ENCODE measurements at regions not wholly inside any gene's neighbourhood (a gene's known extent, or its start where the extent isn't known, plus 50 kb on each side); places are given as distances from the start of the nearest gene placed in this dataset.

DNA sequence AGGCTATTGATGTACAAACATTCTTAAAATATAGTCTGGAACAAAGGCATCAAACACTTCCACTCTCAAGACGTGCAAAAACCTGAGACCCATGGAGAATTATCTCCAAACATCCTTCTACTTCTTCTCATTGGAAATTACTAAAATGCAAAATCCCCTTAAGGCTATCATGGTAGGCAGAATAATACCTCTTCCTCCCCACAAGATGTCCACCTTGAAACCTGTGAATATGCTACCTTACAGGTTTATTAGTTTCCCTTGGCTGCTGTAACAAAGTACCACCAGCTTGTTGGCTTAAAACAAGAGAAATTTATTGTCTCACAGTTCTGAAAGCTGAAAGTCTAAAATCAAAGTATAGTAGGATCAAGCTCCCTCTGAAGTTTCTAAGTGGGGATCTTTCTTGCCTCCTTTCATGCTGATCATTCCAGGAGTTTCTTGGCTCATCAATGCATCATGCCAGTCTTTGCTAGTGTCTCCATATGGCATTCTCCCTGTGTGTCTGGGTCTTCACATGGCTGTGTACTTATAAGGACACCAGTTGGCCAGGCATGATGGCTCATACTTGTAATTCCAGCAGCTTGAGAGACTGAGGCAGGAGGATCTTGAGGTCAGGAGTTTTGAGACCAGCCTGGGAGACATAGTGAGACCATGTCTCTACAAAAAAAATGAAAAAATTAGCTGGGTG, 163.7 kb upstream of the NCK2 start:
- Mint-ChIP-seq H3K27me3 (ENCODE audit: low read depth) (no peaks in the 10 kb centered on the region), H3K4me3 (no peak overlapping the region), H3K36me3 (ENCODE audit: low read depth) (no peaks in the 10 kb centered on the region), H3K9me3 (no peaks in the 10 kb centered on the region), H3K4me1 (ENCODE audit: low read depth) (peaks cover 42% of the 10 kb centered on the region), H3K27ac (no peak overlapping the region)
- intact Hi-C loops (cut with micrococcal nuclease) = loop anchor here (1.0 to 5.0 kb wide), 4 partner anchors 157 to 611 kb away; partner anchors contain the start of gene UXS1
- CTCF ChIA-PET = interaction anchor here (0.7 to 1.1 kb wide), 3 partner anchors 115 to 373 kb away, joined by 3 to 5 read pairs (median 4); no protein-coding TSS in a partner anchor
- no peak for DNase-seq

DNA sequence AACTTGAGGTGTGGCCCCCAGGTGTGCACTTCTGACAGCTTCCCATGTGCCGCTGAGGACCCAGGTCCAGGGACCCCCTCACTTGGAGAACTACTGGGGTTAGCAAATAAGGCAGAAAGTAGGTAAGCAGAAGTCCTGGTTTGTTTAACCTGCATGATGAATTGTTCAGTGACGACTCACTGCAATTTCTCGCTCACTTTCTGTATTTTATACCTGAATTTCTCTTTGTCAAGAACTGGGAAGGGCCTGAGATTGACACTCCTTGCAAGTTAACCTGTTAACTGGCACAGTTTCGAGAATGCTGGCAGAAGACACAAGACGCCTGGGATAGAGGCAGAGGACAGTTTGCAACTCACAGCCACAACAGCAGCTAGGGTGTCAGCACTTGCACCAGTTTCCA, 164.5 kb upstream of the NCK2 start:
- Mint-ChIP-seq H3K27ac (no peak overlapping the region), H3K4me1 (ENCODE audit: low read depth) (peaks cover 45% of the 10 kb centered on the region), H3K27me3 (ENCODE audit: low read depth) (no peaks in the 10 kb centered on the region), H3K4me3 (no peak overlapping the region), H3K36me3 (ENCODE audit: low read depth) (no peaks in the 10 kb centered on the region), H3K9me3 (no peaks in the 10 kb centered on the region)
- CTCF ChIA-PET = interaction anchor here (4.2 kb wide), 1 partner anchor 505 kb away, joined by 21 read pairs; no protein-coding TSS in a partner anchor
- intact Hi-C loops (cut with micrococcal nuclease) = loop anchor here (5.0 kb wide), 1 partner anchor 612 kb away; the partner anchor contains the start of gene UXS1
- DNase-seq = no peak

DNA sequence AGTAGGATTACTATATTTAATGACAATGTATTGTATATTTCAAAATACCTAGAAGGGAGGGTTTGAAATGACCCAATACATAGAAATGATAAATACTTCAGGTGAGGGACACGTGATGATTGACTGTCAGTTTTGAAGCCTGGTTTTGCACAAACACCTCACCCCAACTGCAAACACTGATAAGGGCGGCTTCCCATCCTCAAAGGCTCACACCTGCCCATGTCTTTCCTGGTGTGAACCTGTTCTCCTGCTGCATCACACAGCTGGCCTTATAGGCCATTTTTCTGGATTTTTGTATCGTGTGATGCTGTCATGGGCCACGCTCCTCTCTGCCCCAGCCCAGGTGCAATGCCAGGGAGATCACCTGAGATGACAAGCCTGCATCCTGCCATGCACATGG, 166.5 kb upstream of the NCK2 start:
- Mint-ChIP-seq H3K27ac (no peak overlapping the region), H3K4me1 (ENCODE audit: low read depth) (peaks cover 26% of the 10 kb centered on the region), H3K27me3 (ENCODE audit: low read depth) (no peaks in the 10 kb centered on the region), H3K9me3 (no peaks in the 10 kb centered on the region), H3K4me3 (no peak overlapping the region), H3K36me3 (ENCODE audit: low read depth) (no peaks in the 10 kb centered on the region)
- DNase-seq = no peak
- CTCF ChIA-PET = interaction anchor here (1.1 to 4.2 kb wide), 4 partner anchors 170 to 507 kb away, joined by 3 to 21 read pairs (median 4); no protein-coding TSS in a partner anchor
- intact Hi-C loops (cut with micrococcal nuclease) = loop anchor here (5.0 kb wide), 1 partner anchor 224 kb away; no protein-coding TSS in a partner anchor

DNA sequence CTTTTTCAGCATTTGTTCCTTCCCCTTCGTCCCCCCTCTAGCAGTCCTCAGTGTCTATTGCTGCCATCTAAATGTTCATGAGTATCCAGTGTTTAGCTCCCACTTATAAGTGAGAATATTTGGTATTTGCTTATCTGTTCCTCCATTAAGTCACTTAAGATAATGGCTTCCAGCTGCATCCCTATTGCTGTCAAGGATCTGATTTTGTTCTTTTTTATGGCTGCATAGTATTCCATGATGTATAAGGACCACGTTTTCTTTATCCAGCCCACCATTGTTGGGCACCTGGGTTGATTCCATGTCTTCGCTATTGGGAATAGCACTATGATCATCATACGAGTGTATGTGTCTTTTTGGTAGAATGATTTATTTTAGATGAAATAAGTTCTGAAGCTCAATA, 166.9 kb upstream of the NCK2 start:
- no peaks in the 10 kb centered on the region for H3K36me3 Mint-ChIP-seq (ENCODE audit: low read depth)
- no peak overlapping the region for H3K27ac Mint-ChIP-seq
- CTCF ChIA-PET = interaction anchor here (0.7 to 4.2 kb wide), 7 partner anchors 84 to 507 kb away, joined by 3 to 21 read pairs (median 4); no protein-coding TSS in a partner anchor
- intact Hi-C loops (cut with micrococcal nuclease) = loop anchor here (2.0 to 5.0 kb wide), 3 partner anchors 169 to 965 kb away; no protein-coding TSS in a partner anchor
- H3K9me3 Mint-ChIP-seq = no peaks in the 10 kb centered on the region
- H3K4me1 Mint-ChIP-seq (ENCODE audit: low read depth) = peaks cover 22% of the 10 kb centered on the region
- no peaks in the 10 kb centered on the region for H3K27me3 Mint-ChIP-seq (ENCODE audit: low read depth)
- no peak for DNase-seq
- H3K4me3 Mint-ChIP-seq = no peak overlapping the region

DNA sequence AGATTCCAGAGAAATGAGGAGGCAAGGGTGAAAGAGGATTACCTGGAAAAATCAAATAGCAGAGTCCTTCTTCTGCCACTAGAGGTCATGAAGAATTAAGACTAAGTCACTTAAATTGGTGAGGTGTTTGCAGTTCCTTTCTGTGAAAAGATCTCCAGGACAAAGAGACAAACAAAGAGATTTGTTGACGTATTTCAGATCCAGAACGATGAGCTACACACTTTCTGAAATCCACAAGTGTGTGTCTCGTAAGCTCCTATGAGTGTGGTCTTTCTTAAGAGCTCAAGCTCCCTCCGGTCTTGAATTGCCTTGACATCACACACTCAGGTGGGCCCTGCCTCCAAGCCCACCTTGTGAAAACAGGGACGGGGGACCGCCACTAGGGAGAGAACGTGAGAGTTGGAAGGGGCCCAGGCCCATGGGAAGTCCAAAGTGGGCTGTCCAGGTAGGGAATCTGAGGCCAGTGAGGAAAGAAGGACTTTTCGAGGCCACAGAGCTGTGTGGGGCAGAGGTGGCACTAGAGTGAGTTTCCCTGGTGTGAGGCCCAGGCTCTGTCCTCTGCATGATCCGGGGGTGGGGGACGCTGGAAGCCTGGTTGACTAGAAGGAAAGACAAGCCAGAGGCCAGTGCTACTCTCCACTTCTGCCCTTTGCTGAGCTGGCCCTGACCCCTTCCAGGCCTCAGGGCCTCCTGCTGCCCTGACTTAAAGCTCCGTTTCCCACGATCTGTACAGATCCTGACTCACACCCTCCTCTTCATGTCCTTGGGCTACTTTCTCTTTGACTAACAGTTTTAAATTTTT, 168.1 kb upstream of the NCK2 start:
- Mint-ChIP-seq H3K4me1 (ENCODE audit: low read depth) (peaks cover 16% of the 10 kb centered on the region), H3K4me3 (no peak overlapping the region), H3K27ac (peak overlapping the region; percentile 71), H3K27me3 (ENCODE audit: low read depth) (no peaks in the 10 kb centered on the region), H3K9me3 (no peaks in the 10 kb centered on the region), H3K36me3 (ENCODE audit: low read depth) (no peaks in the 10 kb centered on the region)
- CTCF ChIA-PET = interaction anchor here (0.5 to 4.2 kb wide), 36 partner anchors 11 to 1019 kb away, joined by 3 to 24 read pairs (median 3); no protein-coding TSS in a partner anchor
- no peak for DNase-seq
- intact Hi-C loops (cut with micrococcal nuclease) = loop anchor here (1.0 to 5.0 kb wide), 8 partner anchors 162 to 966 kb away; no protein-coding TSS in a partner anchor

DNA sequence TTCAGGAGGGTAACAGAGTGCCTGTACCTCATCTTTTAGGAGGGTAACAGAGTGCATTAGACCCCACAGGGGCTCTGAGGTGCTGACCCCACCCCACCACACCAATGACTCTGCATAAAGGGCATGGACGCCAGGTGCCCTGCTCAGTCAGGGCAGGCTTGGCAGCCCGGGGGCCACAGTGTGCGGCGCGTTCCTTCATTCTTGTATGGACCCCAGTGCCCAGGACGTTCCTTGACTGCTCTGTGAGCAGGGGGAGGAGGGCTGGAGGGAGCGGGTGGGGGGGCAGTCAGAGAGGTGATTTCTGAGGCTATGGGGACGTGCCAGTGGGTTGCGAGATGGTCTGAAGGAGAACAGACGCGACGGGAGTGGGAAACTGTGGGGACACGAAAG, 168.7 kb upstream of the NCK2 start:
- intact Hi-C loops (cut with micrococcal nuclease) = loop anchor here (1.0 to 5.0 kb wide), 8 partner anchors 162 to 967 kb away; no protein-coding TSS in a partner anchor
- no peaks in the 10 kb centered on the region for H3K36me3 Mint-ChIP-seq (ENCODE audit: low read depth)
- CTCF ChIA-PET = interaction anchor here (0.6 to 4.2 kb wide), 23 partner anchors 11 to 529 kb away, joined by 3 to 24 read pairs (median 3); no protein-coding TSS in a partner anchor
- H3K27me3 Mint-ChIP-seq (ENCODE audit: low read depth) = no peaks in the 10 kb centered on the region
- no peak overlapping the region for H3K4me3 Mint-ChIP-seq
- no peaks in the 10 kb centered on the region for H3K9me3 Mint-ChIP-seq
- H3K27ac Mint-ChIP-seq = peak overlapping the region; percentile 71
- DNase-seq = no peak
- H3K4me1 Mint-ChIP-seq (ENCODE audit: low read depth) = peaks cover 15% of the 10 kb centered on the region

DNA sequence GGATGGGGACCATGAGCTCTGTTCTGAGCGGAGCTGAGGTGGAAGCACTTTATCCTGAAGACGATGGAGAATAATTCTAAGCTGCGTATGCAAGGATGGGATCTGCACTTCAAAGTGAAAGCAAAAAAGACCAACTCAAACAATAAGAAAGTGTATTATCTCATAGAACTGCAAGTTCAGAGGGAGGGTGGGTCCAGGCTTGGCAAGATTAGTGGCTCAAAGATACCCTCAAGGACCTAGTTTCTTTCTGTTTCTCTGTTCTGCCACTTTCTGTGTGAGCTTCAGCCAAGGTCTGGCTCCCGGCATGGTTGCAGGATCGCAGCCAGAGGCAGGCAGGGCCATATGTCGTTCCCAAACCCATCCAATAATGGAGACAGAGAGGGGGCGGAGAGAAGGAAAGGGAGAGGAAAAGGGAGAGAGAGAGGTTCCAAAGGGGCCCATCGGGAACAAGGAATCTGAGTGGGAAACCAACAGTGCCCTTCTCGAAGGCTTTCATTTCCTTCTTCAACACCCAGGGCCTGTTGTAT, 169.2 kb upstream of the NCK2 start:
- intact Hi-C loops (cut with micrococcal nuclease) = loop anchor here (1.0 to 5.0 kb wide), 9 partner anchors 21 to 967 kb away; no protein-coding TSS in a partner anchor
- DNase-seq = no peak
- H3K4me1 Mint-ChIP-seq (ENCODE audit: low read depth) = peaks cover 13% of the 10 kb centered on the region
- no peak overlapping the region for H3K4me3 Mint-ChIP-seq
- no peaks in the 10 kb centered on the region for H3K36me3 Mint-ChIP-seq (ENCODE audit: low read depth)
- H3K27ac Mint-ChIP-seq = no peak overlapping the region
- CTCF ChIA-PET = interaction anchor here (0.6 to 1.2 kb wide), 5 partner anchors 313 to 519 kb away, joined by 3 to 4 read pairs (median 3); no protein-coding TSS in a partner anchor
- no peaks in the 10 kb centered on the region for H3K9me3 Mint-ChIP-seq
- H3K27me3 Mint-ChIP-seq (ENCODE audit: low read depth) = no peaks in the 10 kb centered on the region

DNA sequence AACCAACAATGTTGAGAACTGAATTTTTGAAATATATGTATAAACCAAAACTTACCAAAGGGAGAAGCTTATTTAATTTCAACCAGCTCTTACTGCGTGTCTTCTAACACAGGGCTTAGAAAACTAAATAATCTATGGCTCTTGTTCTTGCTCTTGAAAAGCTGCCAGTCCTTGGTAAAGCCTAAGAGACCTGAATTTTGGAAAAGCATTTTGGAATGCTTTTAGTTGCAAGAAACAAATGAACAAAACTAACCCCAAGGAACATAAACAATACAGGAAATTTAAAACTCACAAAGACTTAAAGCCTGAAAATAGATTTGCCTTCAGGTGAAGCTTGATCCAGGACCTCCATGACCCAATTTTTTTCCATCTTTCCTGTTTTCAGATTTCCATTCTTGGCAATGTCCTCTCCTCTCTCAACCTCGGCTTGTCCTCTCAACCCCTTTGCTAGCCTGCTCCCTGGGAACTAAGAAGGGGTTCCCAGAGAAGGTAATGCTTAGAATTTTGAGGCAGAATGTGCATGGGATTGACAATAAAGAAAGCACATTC, 169.8 kb upstream of the NCK2 start:
- intact Hi-C loops (cut with micrococcal nuclease) = loop anchor here (2.0 to 5.0 kb wide), 2 partner anchors 20 to 227 kb away; no protein-coding TSS in a partner anchor

DNA sequence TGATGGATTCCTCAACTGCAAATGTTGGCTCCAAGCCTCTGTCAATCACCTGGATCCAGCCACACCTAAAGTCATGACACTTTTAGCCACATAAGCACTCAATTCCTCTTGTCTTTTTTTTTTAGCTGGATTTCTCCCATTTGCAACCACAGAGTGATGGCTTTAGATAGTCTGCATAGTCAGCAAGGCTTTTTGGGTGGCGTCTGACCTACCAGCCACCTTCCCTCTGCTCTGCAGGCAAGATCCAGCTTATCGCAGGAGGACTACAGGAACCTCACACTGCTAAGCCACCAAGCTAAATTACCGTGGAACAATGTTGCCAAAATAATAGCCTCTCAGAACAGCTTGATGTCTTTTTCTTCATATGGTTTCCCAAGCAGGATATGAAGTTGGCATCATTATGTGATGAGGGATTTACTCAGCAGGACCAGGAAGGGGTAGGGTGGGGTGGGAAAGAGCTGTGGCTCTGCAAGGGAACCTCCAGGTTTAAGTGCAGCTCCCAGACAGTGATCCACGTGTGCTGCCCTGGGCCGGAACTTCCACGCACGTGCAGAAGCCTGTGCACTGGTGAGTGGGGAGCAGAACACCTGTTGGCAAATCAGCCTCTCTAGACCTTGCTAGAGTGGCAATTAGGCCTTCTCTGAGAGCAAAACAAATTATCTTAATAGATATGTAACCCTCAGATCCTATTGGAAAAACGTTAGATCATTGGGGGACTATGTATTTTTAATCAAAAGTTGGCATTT, 170.6 kb upstream of the NCK2 start:
- intact Hi-C loops (cut with micrococcal nuclease) = loop anchor here (2.0 kb wide), 1 partner anchor 19 kb away; no protein-coding TSS in a partner anchor
- CTCF ChIA-PET = interaction anchor here (0.6 to 1.2 kb wide), 4 partner anchors 181 to 398 kb away, joined by 3 read pairs; no protein-coding TSS in a partner anchor
- Mint-ChIP-seq H3K4me3 (no peak overlapping the region), H3K4me1 (ENCODE audit: low read depth) (peaks cover 11% of the 10 kb centered on the region), H3K36me3 (ENCODE audit: low read depth) (no peaks in the 10 kb centered on the region), H3K27me3 (ENCODE audit: low read depth) (no peaks in the 10 kb centered on the region), H3K27ac (no peak overlapping the region), H3K9me3 (no peaks in the 10 kb centered on the region)
- no peak for DNase-seq

More for the DNA sequence above, 169.8 kb upstream of the NCK2 start:
- no peak for DNase-seq
- Mint-ChIP-seq H3K27ac (no peak overlapping the region), H3K4me3 (no peak overlapping the region), H3K27me3 (ENCODE audit: low read depth) (no peaks in the 10 kb centered on the region), H3K4me1 (ENCODE audit: low read depth) (peaks cover 11% of the 10 kb centered on the region), H3K9me3 (no peaks in the 10 kb centered on the region), H3K36me3 (ENCODE audit: low read depth) (no peaks in the 10 kb centered on the region)
- CTCF ChIA-PET = interaction anchor here (0.9 to 1.2 kb wide), 4 partner anchors 314 to 519 kb away, joined by 3 to 4 read pairs (median 3); no protein-coding TSS in a partner anchor

DNA sequence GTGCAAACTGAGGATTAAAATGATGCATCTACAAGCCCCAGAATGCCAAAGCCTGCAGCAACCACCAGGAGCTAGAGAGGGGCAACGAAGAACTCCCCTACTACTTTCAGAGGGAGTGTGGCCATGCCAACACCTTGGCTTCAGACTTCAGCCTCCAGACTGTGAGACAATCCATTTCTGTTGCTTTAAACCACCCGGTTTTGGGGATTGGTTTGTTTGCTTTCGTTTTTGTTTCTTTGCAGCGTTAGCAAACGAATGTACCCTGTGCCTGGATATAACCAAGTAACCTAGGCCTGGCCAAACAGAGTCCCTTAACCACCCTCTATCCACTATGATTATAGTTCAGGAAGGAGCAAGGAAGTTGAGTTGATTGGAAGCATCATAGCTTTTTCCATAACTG, 171.2 kb upstream of the NCK2 start:
- Mint-ChIP-seq H3K27ac (no peak overlapping the region), H3K9me3 (no peaks in the 10 kb centered on the region), H3K27me3 (ENCODE audit: low read depth) (no peaks in the 10 kb centered on the region), H3K4me1 (ENCODE audit: low read depth) (peaks cover 11% of the 10 kb centered on the region), H3K4me3 (no peak overlapping the region), H3K36me3 (ENCODE audit: low read depth) (no peaks in the 10 kb centered on the region)
- DNase-seq = no peak
- CTCF ChIA-PET = no interaction called here
- intact Hi-C loops (cut with micrococcal nuclease) = no loop called here

DNA sequence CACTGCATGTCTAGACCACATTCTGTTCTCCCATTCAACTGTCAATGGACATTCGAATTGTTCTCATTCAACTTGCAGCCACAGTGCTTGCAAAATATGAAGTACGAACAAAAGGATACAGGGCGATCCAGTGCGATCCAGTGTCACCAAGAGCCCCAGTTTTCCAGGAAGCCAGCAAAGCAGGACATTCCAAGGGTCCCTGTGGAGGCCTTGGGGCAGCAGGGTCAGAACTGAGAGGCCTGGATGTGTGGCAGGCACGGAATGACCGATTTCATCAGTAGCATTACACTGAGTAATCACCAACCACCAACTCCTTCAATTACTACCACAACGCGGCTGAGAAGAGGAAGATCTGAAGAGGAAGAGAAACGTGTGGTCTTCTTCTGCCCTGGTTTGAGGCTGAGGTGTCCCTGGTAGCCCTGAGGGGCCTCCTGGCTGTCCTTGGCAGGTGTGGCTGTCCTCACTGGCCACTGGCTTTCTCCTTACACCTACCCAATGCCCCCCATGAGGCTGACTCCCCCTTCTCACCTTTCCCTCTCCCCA, 172.7 kb upstream of the FHL2 start:
- intact Hi-C loops (cut with micrococcal nuclease) = no loop called here
- DNase-seq = no peak
- H3K4me1 Mint-ChIP-seq (ENCODE audit: low read depth) = peaks cover 9% of the 10 kb centered on the region
- CTCF ChIA-PET = no interaction called here
- H3K4me3 Mint-ChIP-seq = no peak overlapping the region
- H3K27me3 Mint-ChIP-seq (ENCODE audit: low read depth) = no peaks in the 10 kb centered on the region
- H3K36me3 Mint-ChIP-seq (ENCODE audit: low read depth) = no peaks in the 10 kb centered on the region
- H3K9me3 Mint-ChIP-seq = no peaks in the 10 kb centered on the region
- no peak overlapping the region for H3K27ac Mint-ChIP-seq

All from activated naive CD4-positive, alpha-beta T cell treated with anti-CD3 and anti-CD28 coated beads for 36 hours (primary cell).